ENCODE measurements at regions not wholly inside any gene's neighbourhood (a gene's known extent, or its start where the extent isn't known, plus 50 kb on each side); places are given as distances from the start of the nearest gene placed in this dataset.

DNA sequence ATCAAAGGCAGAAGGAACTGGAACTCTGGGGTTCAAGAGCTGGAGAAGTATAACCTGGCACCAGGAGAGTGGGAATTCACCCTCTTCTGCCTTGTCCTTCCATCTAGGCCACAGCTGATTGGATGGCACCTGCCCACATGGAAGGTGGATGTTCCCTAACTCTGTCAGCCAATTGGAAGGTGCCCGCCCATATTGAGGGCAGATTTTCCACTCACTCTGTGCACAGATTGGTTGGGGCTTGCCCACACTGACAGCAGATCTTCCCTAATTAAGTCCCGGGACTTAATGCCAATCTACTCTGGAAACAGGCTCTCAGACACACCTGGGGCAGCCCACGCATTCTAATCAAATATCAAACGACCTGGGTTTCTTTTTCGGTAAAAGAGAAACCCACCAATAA lies 1142.3 kb upstream of the CELF2 start:
- TF ChIP-seq EZH2 (IDR thresholded peaks at IDR 0.05; ENCODE audit: insufficient read depth, poor library complexity, severe bottlenecking) (no peak), EZH2phosphoT487 (IDR thresholded peaks at IDR 0.05; ENCODE audit: insufficient read depth, low read depth) (no peak)
